Globus pallidus (tissue), 1 donor: ENCODE measurements at regions not wholly inside any gene's neighbourhood (a gene's known extent, or its start where the extent isn't known, plus 50 kb on each side); places are given as distances from the start of the nearest gene placed in this dataset.
"Not testable (repeated sequence)": the region's sequence is repeated elsewhere in the genome, so short reads cannot be mapped to it uniquely, and the experiment has no call there.

ENCODE experiments used
- DNase-seq: peaks from one replicate; pipeline ENCODE4 v3.0.0-alpha.2; 2015; ENCODE audit warnings: low spot score

- no peak for DNase-seq
Measured at GRCh38 chr15:77909182-77909940, 168.2 kb downstream of the TBC1D2B start.

- not testable (repeated sequence) for DNase-seq
Measured at GRCh38 chr15:77908752-77909111, 168.8 kb downstream of the TBC1D2B start.

- DNase-seq: no peak
Measured at GRCh38 chr15:77907824-77908751, 169.4 kb downstream of the TBC1D2B start.

DNA sequence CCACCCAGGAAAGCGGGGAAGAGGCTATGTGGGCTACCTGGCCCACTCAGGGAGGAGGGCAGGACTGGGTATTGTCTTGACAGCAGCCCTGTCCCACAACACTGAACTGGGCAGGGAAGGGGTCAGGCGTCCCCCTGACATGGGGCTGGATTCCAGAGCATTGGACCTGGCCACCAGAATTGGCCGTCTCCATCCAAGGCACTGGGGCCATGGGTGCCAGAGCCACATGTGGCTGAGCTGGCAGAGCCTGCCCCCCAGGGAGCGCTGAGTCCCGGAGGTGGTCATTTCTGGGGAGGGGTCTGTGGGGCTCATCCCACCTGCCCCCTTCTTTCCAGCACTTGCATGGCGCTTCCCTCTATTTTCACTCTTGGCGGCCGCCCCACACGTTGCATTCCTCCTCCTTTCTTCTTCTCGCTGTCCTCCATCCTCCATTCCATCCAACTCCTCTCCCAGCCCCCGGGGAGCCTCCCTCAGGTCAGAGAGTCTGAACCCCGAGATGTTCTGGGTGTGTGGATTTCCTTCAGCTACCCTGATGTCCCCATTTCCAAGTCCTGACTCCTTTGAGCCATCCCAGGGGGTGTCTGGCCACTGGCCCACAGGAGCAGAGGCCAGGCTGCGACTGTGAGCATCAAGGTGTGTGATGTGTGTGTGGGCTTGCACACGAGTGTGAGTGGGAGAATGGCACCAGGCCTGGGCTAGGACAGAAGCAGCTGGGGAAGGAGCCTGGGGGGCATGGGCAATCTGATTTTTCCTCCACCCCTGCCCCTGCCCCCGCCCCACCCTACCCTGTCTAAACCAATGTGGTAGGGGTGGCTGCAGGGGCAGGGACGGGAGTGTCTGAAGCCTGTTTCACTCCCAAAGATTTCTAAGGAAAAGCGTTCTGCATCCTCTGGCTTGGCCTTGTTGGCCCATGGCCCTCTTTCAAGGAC lies 171.2 kb downstream of the TBC1D2B start:
- not testable (repeated sequence) for DNase-seq

DNA sequence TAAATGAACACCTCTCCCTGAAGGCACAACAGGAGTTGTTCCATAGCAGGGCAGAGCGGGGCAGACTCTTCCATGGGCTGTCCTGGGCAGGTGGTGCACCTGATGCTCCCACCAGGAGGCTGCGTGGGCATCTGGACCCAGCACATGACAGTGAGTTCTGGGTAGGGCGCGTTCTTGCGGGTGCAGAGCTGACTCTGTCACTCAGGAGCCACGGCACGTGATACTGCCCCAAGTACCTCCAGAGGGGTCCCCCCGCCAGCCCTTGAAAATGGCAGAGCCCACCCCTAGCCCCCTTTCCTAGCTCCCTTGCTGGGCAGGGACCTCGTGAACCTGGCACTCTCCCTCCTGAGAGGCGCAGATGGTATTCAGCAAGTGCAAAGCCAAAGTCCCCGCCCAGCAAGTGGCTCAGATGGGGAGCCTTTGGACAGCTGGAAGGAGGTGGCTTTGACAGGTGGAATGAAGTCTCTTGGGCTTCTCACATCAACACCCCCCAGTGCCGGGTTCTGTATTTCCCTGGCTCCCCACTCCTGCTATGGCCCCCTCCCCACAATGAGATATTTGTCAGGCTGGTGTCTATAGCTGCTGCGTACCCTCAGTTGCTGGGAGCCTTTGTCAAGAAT lies 172.1 kb downstream of the TBC1D2B start:
- DNase-seq: no peak

DNA sequence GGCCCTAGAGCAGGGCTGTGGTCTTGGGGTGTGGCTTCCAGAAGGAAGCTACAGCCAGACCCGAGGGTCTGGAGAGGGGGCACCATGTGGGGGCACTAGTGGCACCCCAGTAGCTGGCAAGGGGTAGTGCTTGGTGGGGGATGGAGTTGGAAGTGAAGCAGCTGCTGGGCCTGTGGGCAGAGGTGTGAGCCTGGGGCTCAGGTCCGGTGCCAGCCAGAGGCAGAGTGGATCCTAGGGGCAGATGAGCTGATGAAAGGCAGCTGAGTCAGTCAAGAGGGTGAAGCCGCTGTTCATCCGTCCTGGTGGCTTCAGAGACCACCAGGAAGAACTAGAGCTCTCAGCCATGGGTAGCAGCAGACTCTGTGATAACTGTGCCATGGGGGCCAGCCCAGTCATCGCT lies 172.6 kb downstream of the TBC1D2B start:
- no peak for DNase-seq

DNA sequence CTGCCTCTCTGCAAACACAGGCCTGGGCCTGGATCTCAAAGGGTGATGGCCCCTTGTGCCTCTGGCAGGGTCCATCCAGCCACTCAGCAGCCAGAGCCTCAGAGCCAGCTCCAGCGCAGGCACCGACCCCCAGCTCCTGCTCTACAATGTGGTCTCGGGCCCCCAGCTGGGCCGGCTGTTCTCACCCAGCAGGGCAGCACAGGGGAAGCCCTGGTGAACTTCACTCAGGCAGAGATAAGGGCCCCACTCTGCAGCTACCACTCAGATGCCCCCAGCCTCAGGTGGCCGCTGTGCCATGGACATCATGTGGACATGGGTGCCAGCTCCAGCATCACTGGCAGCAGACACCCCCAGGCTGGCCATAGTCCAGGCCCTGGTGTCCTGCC lies 173.1 kb downstream of the TBC1D2B start:
- DNase-seq: no peak

DNA sequence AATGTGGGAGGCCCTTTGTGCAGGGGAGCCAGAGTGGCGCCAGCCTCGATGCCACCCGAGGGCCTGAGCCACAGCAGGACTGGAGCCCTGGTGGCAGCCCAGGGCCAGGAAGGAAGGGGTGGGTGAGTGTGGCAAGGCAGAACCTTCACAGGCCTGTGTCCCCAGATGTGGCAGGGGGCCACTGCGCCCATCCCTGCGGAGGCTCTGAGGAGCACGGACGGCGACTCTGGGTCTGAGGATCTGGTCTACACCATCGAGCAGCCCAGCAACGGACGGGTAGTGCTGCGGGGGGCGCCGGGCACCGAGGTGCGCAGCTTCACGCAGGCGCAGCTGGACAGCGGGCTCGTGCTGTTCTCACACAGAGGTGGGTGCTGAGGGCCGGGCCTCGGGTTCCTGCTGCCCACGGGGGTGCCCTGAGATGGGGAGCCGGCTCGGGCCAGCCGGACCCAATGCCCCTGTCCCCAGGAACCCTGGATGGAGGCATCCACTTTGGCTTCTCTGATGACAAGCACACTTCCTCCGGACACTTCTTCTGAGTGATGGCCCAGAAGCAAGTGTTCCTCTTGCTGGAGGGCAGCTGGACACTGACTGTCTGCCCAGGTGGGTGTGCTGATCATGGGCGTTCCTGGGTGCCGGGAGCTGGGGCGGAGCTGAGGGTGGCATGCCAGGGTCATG lies 173.6 kb downstream of the TBC1D2B start:
- DNase-seq: not testable (repeated sequence)

- not testable (repeated sequence) for DNase-seq
Measured at GRCh38 chr15:77902921-77903760, 174.4 kb downstream of the TBC1D2B start.

GRCh38 chr15:77901921-77902750 lies 175.4 kb downstream of the TBC1D2B start:
- no peak for DNase-seq

- no peak for DNase-seq
Measured at GRCh38 chr15:77901251-77901881, 176.1 kb downstream of the TBC1D2B start.

- not testable (repeated sequence) for DNase-seq
Measured at GRCh38 chr15:77900331-77900963, 177.1 kb downstream of the TBC1D2B start.

GRCh38 chr15:77899776-77900175 lies 177.7 kb downstream of the TBC1D2B start:
- DNase-seq: not testable (repeated sequence)

GRCh38 chr15:77898811-77899730 lies 178.4 kb downstream of the TBC1D2B start:
- DNase-seq: no peak

- no peak for DNase-seq
Measured at GRCh38 chr15:77897896-77898406, 179.6 kb downstream of the TBC1D2B start.

DNA sequence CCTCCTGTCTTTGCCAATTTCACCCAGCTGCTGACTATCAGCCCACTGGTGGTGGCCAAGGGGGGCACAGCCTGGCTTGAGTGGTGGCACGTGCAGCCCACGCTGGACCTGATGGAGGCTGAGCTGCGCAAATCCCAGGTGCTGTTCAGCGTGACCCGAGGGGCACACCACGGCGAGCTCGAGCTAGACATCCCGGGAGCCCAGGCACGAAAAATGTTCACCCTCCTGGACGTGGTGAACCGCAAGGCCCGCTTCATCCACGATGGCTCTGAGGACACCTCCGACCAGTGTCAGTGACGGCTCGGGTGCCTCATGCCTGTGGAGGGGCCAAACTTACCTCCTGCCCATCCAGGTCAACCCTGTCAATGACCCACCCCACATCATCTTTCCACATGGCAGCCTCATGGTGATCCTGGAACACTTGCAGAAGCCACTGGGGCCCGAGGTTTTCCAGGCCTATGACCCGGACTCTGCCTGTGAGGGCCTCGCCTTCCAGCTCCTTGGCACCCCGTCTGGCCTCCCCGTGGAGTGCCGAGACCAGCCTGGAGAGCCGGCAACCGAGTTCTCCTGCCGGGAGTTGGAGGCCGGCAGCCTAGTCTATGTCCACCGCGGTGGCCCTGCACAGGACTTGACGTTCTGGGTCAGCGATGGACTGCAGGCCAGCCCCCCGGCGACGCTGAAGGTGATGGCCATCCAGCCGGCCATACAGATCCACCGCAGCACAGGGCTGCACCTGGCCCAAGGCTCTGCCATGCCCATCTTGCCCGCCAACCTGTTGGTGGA lies 180.2 kb downstream of the TBC1D2B start:
- not testable (repeated sequence) for DNase-seq
